ENCODE measurements at regions not wholly inside any gene's neighbourhood (a gene's known extent, or its start where the extent isn't known, plus 50 kb on each side); places are given as distances from the start of the nearest gene placed in this dataset.

GRCh38 chr5:154534457-154535050 is 56.5 kb upstream of the HAND1 start:
- Histone ChIP-seq H3K4me3 (no peak overlapping the region), H3K36me3 (no peaks in the 10 kb centered on the region), H3K9me3 (no peaks in the 10 kb centered on the region), H3K27ac (no peak overlapping the region), H3K4me1 (no peaks in the 10 kb centered on the region), H3K27me3 (no peaks in the 10 kb centered on the region)
- FAIRE-seq: no peak
- TF ChIP-seq CTCF (IDR thresholded peaks at IDR 0.05): no peak
- no peak for DNase-seq
- intact Hi-C loops (cut with DNase I): no loop called here
- ATAC-seq: no peak
- 47 to 62% methylated on average over 12 of the region's 12 CpGs for WGBS, 2 donors

GRCh38 chr5:154529282-154529681 is 51.3 kb upstream of the HAND1 start:
- intact Hi-C loops (cut with DNase I): no loop called here
- no peak for FAIRE-seq
- no peak overlapping the region for H3K27ac ChIP-seq
- H3K27me3 ChIP-seq: no peaks in the 10 kb centered on the region
- 97 to 100% methylated on average over 1 of the region's 1 CpG for WGBS, 2 donors
- H3K4me1 ChIP-seq: no peaks in the 10 kb centered on the region
- H3K36me3 ChIP-seq: no peaks in the 10 kb centered on the region
- DNase-seq: no peak
- no peak overlapping the region for H3K4me3 ChIP-seq
- no peaks in the 10 kb centered on the region for H3K9me3 ChIP-seq
- TF ChIP-seq CTCF (IDR thresholded peaks at IDR 0.05): no peak
- ATAC-seq: no peak

- Histone ChIP-seq H3K27ac (no peak overlapping the region), H3K27me3 (no peaks in the 10 kb centered on the region), H3K4me3 (no peak overlapping the region), H3K36me3 (no peaks in the 10 kb centered on the region), H3K9me3 (no peaks in the 10 kb centered on the region), H3K4me1 (no peaks in the 10 kb centered on the region)
- ATAC-seq (no peak), FAIRE-seq (no peak), DNase-seq (no peak)
- intact Hi-C loops (cut with DNase I): no loop called here
- no peak for TF ChIP-seq CTCF (IDR thresholded peaks at IDR 0.05)
- 69 to 83% methylated on average over 5 of the region's 5 CpGs for WGBS, 2 donors
These were observed 50.1 kb upstream of the HAND1 start for GRCh38 chr5:154528005-154528594.

Small RNAs in the stretch of these regions (microRNA-seq; reads per million reads assigned to microRNA genes)
- gene MIR1303 (0 reads per million in 2 donors), gene MIR3141 (0 reads per million in 2 donors)
